Right lobe of liver (tissue), 6 donors: ENCODE measurements at regions not wholly inside any gene's neighbourhood (a gene's known extent, or its start where the extent isn't known, plus 50 kb on each side); places are given as distances from the start of the nearest gene placed in this dataset.

ENCODE experiments used
- ATAC-seq, 4 donors: fragments of 200-7000 bp; cut with Tn5 transposase; one replicate each; pipeline ENCODE4 v1.9.1; 2020; ENCODE audit warnings: mild to moderate bottlenecking in 4 of 4, moderate library complexity in 4 of 4
- DNase-seq, 3 donors: peaks; one replicate each; pipeline ENCODE4 v3.0.0-alpha.2; 2020
- H3K27ac ChIP-seq, 3 donors: fragments of 200-600 bp; one replicate each; pipeline ENCODE4 v1.8.0; 2022
- H3K27me3 ChIP-seq, 2 donors: fragments of 200-600 bp; one replicate each; pipeline ENCODE4 v1.8.0; 2022
- H3K36me3 ChIP-seq, 4 donors: fragments of 200-600 bp; sonication (generic) in 1 of 4; one replicate each; pipeline versions ENCODE4 v1.5.1 to v1.8.0; 2017 to 2022; ENCODE audit warnings: control low read depth in 1 of 4
- H3K4me1 ChIP-seq, 4 donors: fragments of 200-600 bp; sonication (generic) in 1 of 4; one replicate each; pipeline versions ENCODE4 v1.5.1 to v1.8.0; 2017 to 2022; ENCODE audit warnings: control low read depth in 1 of 4
- H3K4me3 ChIP-seq, 3 donors: fragments of 200-600 bp; one replicate each; pipeline ENCODE4 v1.8.0; 2022
- H3K9me3 ChIP-seq, 4 donors: fragments of 200-600 bp; sonication (generic) in 1 of 4; one replicate each; pipeline versions ENCODE4 v1.5.1 to v1.8.0; 2017 to 2022; ENCODE audit warnings: control low read depth in 1 of 4
- CTCF ChIP-seq, 4 donors: fragments of 200-600 bp in 3 of 4; fragments of 450-650 bp in 1 of 4; IDR thresholded peaks; one replicate each; pipeline versions ENCODE4 v1.5.1 to v1.8.0; 2016 to 2022; ENCODE audit warnings: antibody characterized with exemption in 4 of 4, mild to moderate bottlenecking in 2 of 4
- POLR2A ChIP-seq: fragments of 450-650 bp; IDR thresholded peaks from one replicate; pipeline ENCODE4 v1.6.1; 2017; ENCODE audit warnings: antibody characterized with exemption, mild to moderate bottlenecking
- WGBS: methylation state at CpG from one replicate; pipeline ENCODE4 v1.1.6; 2018; ENCODE audit warnings: low coverage, low lambda C conversion rate; ENCODE audit not compliant: insufficient coverage; ENCODE audit errors: missing lambda C conversion rate; 5-methylcytosine and 5-hydroxymethylcytosine counted together
- intact Hi-C, 2 donors: fragments of 100-400 bp; cut with DNase I; formaldehyde crosslinking; loops; one replicate each; pipeline versions ENCODE4 v1.11.2 to v1.14.1; 2022
- donor health status: DM: no; HTN: yes; CAD: no.
- donor health status: DM: no; HTN: no; CAD: no.
- donor health status: DM: no; HTN: no; CAD: no.
- donor health status: DM: no; HTN: yes; CAD: no.
- donor health status: DM: no; HTN: yes; CAD: no.

DNA sequence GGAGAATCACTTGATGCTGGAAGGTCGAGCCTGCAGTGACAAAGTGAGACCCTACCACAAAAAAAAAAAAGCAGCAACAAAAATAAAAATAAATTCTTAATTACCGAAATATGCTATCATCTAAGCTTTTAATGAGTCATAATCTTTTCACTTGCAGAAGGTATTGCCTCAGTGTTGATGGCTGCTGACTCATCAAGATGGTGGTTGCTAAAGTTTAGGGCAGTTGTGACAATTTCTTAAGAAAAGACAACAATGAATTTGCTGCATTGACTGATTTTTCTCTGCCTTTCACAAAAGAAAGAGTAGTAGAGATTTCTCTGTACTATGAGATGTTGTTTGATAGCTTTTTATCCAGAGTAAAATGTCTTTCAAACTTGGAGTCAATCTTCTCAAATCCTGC lies 1809.0 kb downstream of the SUCLG1 start:
- H3K27me3 ChIP-seq, result no peaks in the 10 kb centered on the region
- no peak overlapping the region for H3K27ac ChIP-seq
- TF ChIP-seq POLR2A (no peak), CTCF (IDR thresholded peaks at IDR 0.05) (no peak)
- H3K4me1 ChIP-seq, result no peaks in the 10 kb centered on the region
- H3K36me3 ChIP-seq, result no peaks in the 10 kb centered on the region
- no peak for ATAC-seq
- no peak overlapping the region for H3K4me3 ChIP-seq
- H3K9me3 ChIP-seq, result no peaks in the 10 kb centered on the region
- 33% methylated on average over 2 of the region's 2 CpGs for WGBS
- intact Hi-C loops, result no loop called here
- no peak for DNase-seq

GRCh38 chr2:82641598-82642180 lies 1817.4 kb downstream of the SUCLG1 start:
- TF ChIP-seq POLR2A, result no peak
- TF ChIP-seq CTCF (IDR thresholded peaks at IDR 0.05), result no peak
- H3K27me3 ChIP-seq, result no peaks in the 10 kb centered on the region
- ATAC-seq (no peak), DNase-seq (no peak)
- H3K36me3 ChIP-seq, result no peaks in the 10 kb centered on the region
- H3K9me3 ChIP-seq, result no peaks in the 10 kb centered on the region
- intact Hi-C loops, result no loop called here
- H3K4me3 ChIP-seq, result no peak overlapping the region
- no CpG with 5 or more reads among the region's 2 CpGs for WGBS
- no peaks in the 10 kb centered on the region for H3K4me1 ChIP-seq
- H3K27ac ChIP-seq, result no peak overlapping the region

GRCh38 chr2:82636402-82637020 lies 1822.6 kb downstream of the SUCLG1 start:
- H3K4me3 ChIP-seq, result no peak overlapping the region
- no peaks in the 10 kb centered on the region for H3K36me3 ChIP-seq
- intact Hi-C loops, result no loop called here
- TF ChIP-seq POLR2A (no peak), CTCF (IDR thresholded peaks at IDR 0.05) (no peak)
- no peak overlapping the region for H3K27ac ChIP-seq
- DNase-seq, result no peak
- no peaks in the 10 kb centered on the region for H3K27me3 ChIP-seq
- ATAC-seq, result no peak
- WGBS, result 70% methylated on average over 3 of the region's 3 CpGs
- no peaks in the 10 kb centered on the region for H3K4me1 ChIP-seq
- no peaks in the 10 kb centered on the region for H3K9me3 ChIP-seq

- intact Hi-C loops, result no loop called here
- DNase-seq (no peak), ATAC-seq (no peak)
- Histone ChIP-seq H3K4me3 (no peak overlapping the region), H3K4me1 (no peaks in the 10 kb centered on the region), H3K9me3 (no peaks in the 10 kb centered on the region), H3K27me3 (no peaks in the 10 kb centered on the region), H3K36me3 (no peaks in the 10 kb centered on the region), H3K27ac (no peak overlapping the region)
- TF ChIP-seq POLR2A, result no peak
- no peak for TF ChIP-seq CTCF (IDR thresholded peaks at IDR 0.05)
These were observed 1860.1 kb downstream of the SUCLG1 start for GRCh38 chr2:82599021-82599420.

GRCh38 chr2:82596581-82596980 lies 1862.5 kb downstream of the SUCLG1 start:
- Histone ChIP-seq H3K27ac (no peak overlapping the region), H3K4me1 (no peaks in the 10 kb centered on the region), H3K27me3 (no peaks in the 10 kb centered on the region), H3K36me3 (no peaks in the 10 kb centered on the region), H3K4me3 (no peak overlapping the region), H3K9me3 (no peaks in the 10 kb centered on the region)
- ATAC-seq (no peak), DNase-seq (no peak)
- TF ChIP-seq POLR2A (no peak), CTCF (IDR thresholded peaks at IDR 0.05) (no peak)
- WGBS, result 40% methylated on average over 1 of the region's 1 CpG
- intact Hi-C loops, result no loop called here
